NCI-H2171 (cell line): ENCODE measurements at regions not wholly inside any gene's neighbourhood (a gene's known extent, or its start where the extent isn't known, plus 50 kb on each side); places are given as distances from the start of the nearest gene placed in this dataset.

ENCODE experiments used
- DNase-seq: peaks from one replicate; lab custom pipeline; 2025; lab: John Stamatoyannopoulos, UW

GRCh38 chr3:17795711-17796110 lies 53.3 kb upstream of the TBC1D5 start:
- no peak for DNase-seq

GRCh38 chr3:17795280-17795679 lies 52.8 kb upstream of the TBC1D5 start:
- no peak for DNase-seq

- DNase-seq, result no peak
Measured at GRCh38 chr3:17793542-17794195, 51.2 kb upstream of the TBC1D5 start.
